ENCODE measurements at regions not wholly inside any gene's neighbourhood (a gene's known extent, or its start where the extent isn't known, plus 50 kb on each side); places are given as distances from the start of the nearest gene placed in this dataset.

DNA sequence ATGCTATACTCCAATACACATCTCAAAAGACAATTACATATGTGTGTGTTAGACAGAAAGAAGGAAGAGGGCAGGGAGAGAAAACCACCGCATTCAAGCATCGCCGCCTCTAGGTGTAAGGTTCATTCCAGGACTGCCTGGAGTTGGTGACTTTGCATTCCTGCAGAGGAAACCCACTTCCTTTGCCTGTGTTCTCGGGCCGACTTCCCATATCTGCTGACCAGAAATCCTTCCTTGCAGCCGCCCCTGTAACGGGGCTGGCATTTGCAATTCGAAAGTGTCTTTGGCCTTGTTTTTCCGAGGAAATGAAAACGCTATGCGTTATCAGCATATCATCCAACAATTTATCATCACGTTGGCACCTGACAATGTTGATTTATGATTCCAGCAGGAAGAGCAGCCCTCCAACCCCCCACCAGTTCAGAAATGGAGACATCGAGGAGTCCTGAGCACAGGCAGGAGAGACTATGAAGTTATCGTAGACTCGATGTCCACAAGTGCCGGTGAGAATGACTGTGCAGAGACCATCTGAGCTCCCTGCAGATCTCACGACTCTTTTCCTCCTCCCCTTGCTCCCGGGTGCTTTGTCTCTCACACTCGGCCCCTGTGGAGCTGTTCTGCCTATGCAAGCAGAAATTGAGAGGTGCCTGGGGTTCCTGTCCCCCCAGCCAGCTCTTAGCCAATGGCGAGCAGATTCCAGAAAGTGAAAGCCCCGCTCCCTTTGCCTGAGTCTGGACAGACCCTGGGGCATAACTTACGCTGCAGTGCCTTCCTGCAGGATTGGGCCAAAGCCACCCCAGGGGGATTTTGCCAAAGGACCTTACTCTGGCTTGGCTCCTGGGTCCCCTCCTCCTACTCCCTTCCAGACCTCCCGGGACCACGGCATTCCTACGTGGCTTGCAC lies 68.9 kb upstream of the FOXK1 start:
- intact Hi-C loops (cut with DNase I; ENCODE audit: low total_unique reads), result loop anchor here (10.0 kb wide), 1 partner anchor 142 kb away; no protein-coding TSS in a partner anchor
- Histone ChIP-seq H3K4me3 (peak overlapping the region in 7 of 8 donors; percentile 13 to 61 (median 29)), H3K27ac (peak overlapping the region in 5 of 8 donors; percentile 66 to 76 (median 74)), H3K4me1 (peaks cover 0 to 25% (median 21%) of the 10 kb centered on the region in 6 donors), H3K27me3 (replicated peaks in 1 of 7) (peaks cover 0 to 3% (median 0%) of the 10 kb centered on the region in 7 donors), H3K36me3 (no peaks in the 10 kb centered on the region), H3K9me3 (no peaks in the 10 kb centered on the region)
- peak; percentile 73 for DNase-seq
- WGBS, 5 donors, result 10 to 18% (median 12%) methylated on average over 22 to 25 of the region's 25 CpGs
- TF ChIP-seq POLR2A (IDR thresholded peaks at IDR 0.05), result no peak
- peak in 1 of 3 donors; percentile 44 for TF ChIP-seq POLR2AphosphoS5 (IDR thresholded peaks at IDR 0.05)
- TF ChIP-seq, protein P1, sequence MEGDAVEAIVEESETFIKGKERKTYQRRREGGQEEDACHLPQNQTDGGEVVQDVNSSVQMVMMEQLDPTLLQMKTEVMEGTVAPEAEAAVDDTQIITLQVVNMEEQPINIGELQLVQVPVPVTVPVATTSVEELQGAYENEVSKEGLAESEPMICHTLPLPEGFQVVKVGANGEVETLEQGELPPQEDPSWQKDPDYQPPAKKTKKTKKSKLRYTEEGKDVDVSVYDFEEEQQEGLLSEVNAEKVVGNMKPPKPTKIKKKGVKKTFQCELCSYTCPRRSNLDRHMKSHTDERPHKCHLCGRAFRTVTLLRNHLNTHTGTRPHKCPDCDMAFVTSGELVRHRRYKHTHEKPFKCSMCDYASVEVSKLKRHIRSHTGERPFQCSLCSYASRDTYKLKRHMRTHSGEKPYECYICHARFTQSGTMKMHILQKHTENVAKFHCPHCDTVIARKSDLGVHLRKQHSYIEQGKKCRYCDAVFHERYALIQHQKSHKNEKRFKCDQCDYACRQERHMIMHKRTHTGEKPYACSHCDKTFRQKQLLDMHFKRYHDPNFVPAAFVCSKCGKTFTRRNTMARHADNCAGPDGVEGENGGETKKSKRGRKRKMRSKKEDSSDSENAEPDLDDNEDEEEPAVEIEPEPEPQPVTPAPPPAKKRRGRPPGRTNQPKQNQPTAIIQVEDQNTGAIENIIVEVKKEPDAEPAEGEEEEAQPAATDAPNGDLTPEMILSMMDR (IDR thresholded peaks at IDR 0.05 in 8 of 11, conservative IDR thresholded peaks at IDR 0.05 in 3 of 11), result peak in 1 of 11 experiments; percentile 13

DNA sequence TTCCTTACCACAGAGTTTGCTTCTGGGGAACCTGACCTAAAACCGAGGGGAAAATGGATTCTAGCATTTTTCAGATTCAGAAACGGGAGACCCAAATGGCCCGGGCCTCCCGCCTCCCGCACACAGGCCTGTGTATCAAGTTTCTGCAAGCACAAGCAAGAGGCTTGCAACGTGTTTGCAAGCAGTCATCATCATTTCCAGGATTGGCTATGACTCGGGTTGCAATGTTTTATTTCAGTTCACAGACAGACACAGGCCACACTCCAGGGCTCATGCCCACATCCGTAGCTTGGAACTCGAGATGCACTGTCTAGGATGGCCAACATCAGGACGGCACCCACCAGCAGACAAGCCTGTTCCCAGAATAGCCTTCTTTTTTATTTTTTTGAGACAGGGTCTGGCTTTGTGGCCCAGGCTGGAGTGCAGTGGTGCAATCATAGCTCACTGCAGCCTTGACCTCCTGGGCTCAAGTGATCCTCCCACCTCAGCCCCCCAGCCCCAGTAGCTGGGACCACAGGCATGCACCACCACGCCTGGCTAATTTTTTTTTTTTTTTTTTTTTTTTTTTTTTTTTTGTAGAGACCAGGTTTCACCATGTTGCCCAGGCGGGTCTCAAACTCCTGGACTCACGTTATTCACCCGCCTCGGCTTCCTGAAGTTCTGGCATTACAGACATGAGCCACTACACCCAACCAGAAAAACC lies 68.1 kb upstream of the FOXK1 start:
- Histone ChIP-seq H3K4me1 (peaks cover 0 to 25% (median 21%) of the 10 kb centered on the region in 6 donors), H3K36me3 (no peaks in the 10 kb centered on the region), H3K27me3 (replicated peaks in 1 of 7) (peaks cover 0 to 3% (median 0%) of the 10 kb centered on the region in 7 donors), H3K9me3 (no peaks in the 10 kb centered on the region), H3K4me3 (peak overlapping the region in 5 of 8 donors; percentile 24 to 61 (median 33)), H3K27ac (peak overlapping the region in 5 of 8 donors; percentile 66 to 76 (median 74))
- DNase-seq, result no peak
- intact Hi-C loops (cut with DNase I; ENCODE audit: low total_unique reads), result loop anchor here (10.0 kb wide), 1 partner anchor 141 kb away; no protein-coding TSS in a partner anchor
- TF ChIP-seq POLR2A (IDR thresholded peaks at IDR 0.05), result no peak
- TF ChIP-seq, protein P1 (IDR thresholded peaks at IDR 0.05 in 8 of 11, conservative IDR thresholded peaks at IDR 0.05 in 3 of 11), result no peak
- TF ChIP-seq POLR2AphosphoS5 (IDR thresholded peaks at IDR 0.05), result no peak
- WGBS, 5 donors, result 60 to 72% (median 69%) methylated on average over 15 of the region's 15 CpGs

- no peak for DNase-seq
- Histone ChIP-seq H3K36me3 (no peaks in the 10 kb centered on the region), H3K4me3 (no peak overlapping the region), H3K9me3 (no peaks in the 10 kb centered on the region), H3K27me3 (replicated peaks in 1 of 7) (peaks cover 0 to 3% (median 0%) of the 10 kb centered on the region in 7 donors), H3K4me1 (peaks cover 0 to 37% (median 33%) of the 10 kb centered on the region in 6 donors), H3K27ac (no peak overlapping the region)
- intact Hi-C loops (cut with DNase I; ENCODE audit: low total_unique reads), result loop anchor here (10.0 kb wide), 1 partner anchor 139 kb away; no protein-coding TSS in a partner anchor
- TF ChIP-seq, protein P1 (IDR thresholded peaks at IDR 0.05 in 8 of 11, conservative IDR thresholded peaks at IDR 0.05 in 3 of 11), result no peak
- TF ChIP-seq POLR2A (IDR thresholded peaks at IDR 0.05), result no peak
- no peak for TF ChIP-seq POLR2AphosphoS5 (IDR thresholded peaks at IDR 0.05)
- WGBS, 5 donors, result 92 to 97% (median 96%) methylated on average over 5 of the region's 5 CpGs
Measured at GRCh38 chr7:4616116-4616515, 66.0 kb upstream of the FOXK1 start.
